ENCODE measurements at regions not wholly inside any gene's neighbourhood (a gene's known extent, or its start where the extent isn't known, plus 50 kb on each side); places are given as distances from the start of the nearest gene placed in this dataset.
"Not testable (repeated sequence)": the region's sequence is repeated elsewhere in the genome, so short reads cannot be mapped to it uniquely, and the experiment has no call there.

DNA sequence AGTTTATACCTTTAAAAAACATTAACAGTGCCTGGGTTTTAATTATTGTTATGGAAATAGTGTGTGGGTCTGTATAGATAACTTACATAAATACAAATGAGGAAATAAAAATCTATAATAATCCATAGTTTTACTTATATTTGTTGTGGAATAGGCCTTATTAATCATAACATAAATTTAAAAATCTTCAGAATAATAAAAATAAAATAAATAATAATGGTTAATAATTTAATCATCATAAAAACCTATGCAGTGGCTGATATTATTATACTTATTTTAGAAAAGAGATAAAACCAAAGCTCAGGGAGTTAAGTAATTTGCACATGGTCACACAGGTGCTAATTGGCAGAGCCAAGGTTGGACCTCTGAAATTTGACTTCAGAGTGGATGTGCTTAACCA is 785.3 kb upstream of the SEMA6A start:
- Histone ChIP-seq H3K36me3 (no peaks in the 10 kb centered on the region), H3K27me3 (no peaks in the 10 kb centered on the region), H3K4me1 (no peaks in the 10 kb centered on the region), H3K9me3 (no peaks in the 10 kb centered on the region), H3K4me3 (no peak overlapping the region), H3K27ac (no peak overlapping the region)
- no peak for DNase-seq
- intact Hi-C loops (cut with DNase I), result no loop called here
- TF ChIP-seq POLR2A (IDR thresholded peaks at IDR 0.05), result no peak
- TF ChIP-seq, protein P1, sequence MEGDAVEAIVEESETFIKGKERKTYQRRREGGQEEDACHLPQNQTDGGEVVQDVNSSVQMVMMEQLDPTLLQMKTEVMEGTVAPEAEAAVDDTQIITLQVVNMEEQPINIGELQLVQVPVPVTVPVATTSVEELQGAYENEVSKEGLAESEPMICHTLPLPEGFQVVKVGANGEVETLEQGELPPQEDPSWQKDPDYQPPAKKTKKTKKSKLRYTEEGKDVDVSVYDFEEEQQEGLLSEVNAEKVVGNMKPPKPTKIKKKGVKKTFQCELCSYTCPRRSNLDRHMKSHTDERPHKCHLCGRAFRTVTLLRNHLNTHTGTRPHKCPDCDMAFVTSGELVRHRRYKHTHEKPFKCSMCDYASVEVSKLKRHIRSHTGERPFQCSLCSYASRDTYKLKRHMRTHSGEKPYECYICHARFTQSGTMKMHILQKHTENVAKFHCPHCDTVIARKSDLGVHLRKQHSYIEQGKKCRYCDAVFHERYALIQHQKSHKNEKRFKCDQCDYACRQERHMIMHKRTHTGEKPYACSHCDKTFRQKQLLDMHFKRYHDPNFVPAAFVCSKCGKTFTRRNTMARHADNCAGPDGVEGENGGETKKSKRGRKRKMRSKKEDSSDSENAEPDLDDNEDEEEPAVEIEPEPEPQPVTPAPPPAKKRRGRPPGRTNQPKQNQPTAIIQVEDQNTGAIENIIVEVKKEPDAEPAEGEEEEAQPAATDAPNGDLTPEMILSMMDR (IDR thresholded peaks at IDR 0.05), result no peak

DNA sequence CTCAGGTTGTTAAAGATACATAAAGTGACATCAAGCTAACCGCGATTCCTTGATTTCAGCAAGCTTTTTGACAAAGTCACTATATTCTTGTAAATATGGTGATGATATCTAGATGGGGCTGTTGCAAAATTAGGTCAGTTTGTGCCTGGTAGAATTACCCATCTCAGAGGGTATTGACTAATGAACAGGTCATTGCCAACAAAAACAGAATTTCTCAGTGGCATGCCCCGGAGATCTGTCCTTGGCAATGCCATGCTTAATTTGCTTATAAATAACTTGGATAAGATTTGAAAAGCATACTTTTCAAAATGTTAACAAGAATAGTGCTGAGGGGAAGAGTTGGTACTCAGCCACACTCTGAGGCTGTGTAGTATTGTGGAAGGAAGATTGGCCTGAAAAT is 783.3 kb upstream of the SEMA6A start:
- TF ChIP-seq, protein P1 (IDR thresholded peaks at IDR 0.05), result no peak
- TF ChIP-seq POLR2A (IDR thresholded peaks at IDR 0.05), result no peak
- WGBS, 2 donors, result 69% methylated on average over 3 of the region's 3 CpGs
- Histone ChIP-seq H3K9me3 (no peaks in the 10 kb centered on the region), H3K4me1 (no peaks in the 10 kb centered on the region), H3K27me3 (no peaks in the 10 kb centered on the region), H3K27ac (no peak overlapping the region), H3K36me3 (no peaks in the 10 kb centered on the region), H3K4me3 (no peak overlapping the region)
- intact Hi-C loops (cut with DNase I), result no loop called here
- DNase-seq, result no peak

DNA sequence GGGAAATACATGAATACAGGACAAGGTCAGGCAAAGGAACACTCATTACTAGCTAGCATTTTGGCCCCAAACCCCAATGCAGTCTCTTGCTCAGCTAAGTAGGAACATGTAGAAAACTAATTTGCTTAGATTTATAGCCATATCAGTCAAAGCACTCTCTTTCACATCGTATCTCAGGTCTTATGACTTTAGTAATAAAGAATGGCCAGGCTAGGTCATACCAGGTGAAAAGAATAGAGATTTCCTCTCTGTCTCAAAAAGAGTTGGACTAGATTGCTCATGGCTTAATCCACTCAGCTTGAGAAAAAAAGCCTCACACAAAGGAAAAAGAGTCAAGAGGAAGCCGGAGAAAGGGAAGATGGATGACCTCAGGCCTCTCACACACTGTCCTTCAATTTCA is 772.7 kb upstream of the SEMA6A start:
- intact Hi-C loops (cut with DNase I), result no loop called here
- no peak for DNase-seq
- Histone ChIP-seq H3K4me1 (no peaks in the 10 kb centered on the region), H3K9me3 (no peaks in the 10 kb centered on the region), H3K4me3 (no peak overlapping the region), H3K36me3 (no peaks in the 10 kb centered on the region), H3K27me3 (no peaks in the 10 kb centered on the region), H3K27ac (no peak overlapping the region)
- TF ChIP-seq, protein P1 (IDR thresholded peaks at IDR 0.05), result no peak
- TF ChIP-seq POLR2A (IDR thresholded peaks at IDR 0.05), result no peak
- 53 to 61% methylated on average over 2 of the region's 2 CpGs for WGBS, 2 donors

DNA sequence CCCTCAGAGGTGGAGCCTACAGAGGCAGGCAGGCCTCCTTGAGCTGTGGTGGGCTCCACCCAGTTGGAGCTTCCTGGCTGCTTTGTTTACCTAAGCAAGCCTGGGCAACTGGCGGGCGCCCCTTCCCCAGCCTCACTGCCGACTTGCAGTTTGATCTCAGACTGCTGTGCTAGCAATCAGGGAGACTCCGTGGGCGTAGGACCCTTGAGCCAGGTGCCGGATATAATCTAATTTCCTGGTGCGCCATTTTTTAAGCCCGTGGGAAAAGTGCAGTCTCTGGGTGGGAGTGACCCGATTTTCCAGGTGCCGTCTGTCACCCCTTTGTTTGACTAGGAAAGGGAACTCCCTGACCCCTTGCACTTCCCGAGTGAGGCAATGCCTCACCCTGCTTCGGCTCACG is 769.1 kb upstream of the SEMA6A start:
- 72% methylated on average over 7 to 10 of the region's 13 CpGs for WGBS, 2 donors
- H3K36me3 ChIP-seq; H3K27me3 ChIP-seq; H3K4me3 ChIP-seq; H3K9me3 ChIP-seq; intact Hi-C loops (cut with DNase I); DNase-seq; H3K27ac ChIP-seq; H3K4me1 ChIP-seq: not testable (repeated sequence)

DNA sequence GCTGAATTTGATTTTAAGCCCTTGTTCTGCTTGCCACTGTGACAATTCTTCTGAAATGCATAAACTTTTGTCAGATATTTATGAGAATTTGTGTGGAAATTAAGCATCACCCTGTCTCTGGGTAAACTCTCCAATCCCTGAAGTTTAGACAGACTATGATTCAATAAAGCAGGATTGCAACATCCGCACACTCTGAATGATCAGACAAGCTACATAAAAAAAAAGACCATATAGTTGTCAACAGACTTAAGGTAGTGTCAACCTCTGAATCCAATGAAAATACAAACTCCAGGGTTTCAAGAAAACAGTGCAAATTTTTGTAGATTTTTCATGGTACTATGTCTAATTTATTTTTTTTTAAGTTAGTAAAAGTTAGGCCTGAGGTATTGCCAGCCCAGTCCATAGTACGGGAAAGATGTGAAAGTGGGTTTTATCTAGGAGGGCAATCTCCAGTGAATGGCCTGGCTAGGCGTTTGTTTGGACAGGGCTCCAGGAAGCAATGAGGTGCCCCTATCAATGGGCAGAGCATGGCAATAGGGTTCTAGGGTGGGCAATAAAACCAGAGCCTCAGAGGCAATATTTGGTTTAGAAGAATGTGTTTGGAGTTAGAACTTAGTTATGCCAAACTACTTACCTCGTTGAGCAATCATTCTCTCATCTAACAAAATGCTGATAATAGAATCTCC is 762.6 kb upstream of the SEMA6A start:
- no peaks in the 10 kb centered on the region for H3K27me3 ChIP-seq
- no peak for DNase-seq
- H3K9me3 ChIP-seq, result no peaks in the 10 kb centered on the region
- 75 to 77% methylated on average over 4 of the region's 4 CpGs for WGBS, 2 donors
- H3K27ac ChIP-seq, result no peak overlapping the region
- no peak overlapping the region for H3K4me3 ChIP-seq
- TF ChIP-seq, protein P1 (IDR thresholded peaks at IDR 0.05), result no peak
- no peak for TF ChIP-seq POLR2A (IDR thresholded peaks at IDR 0.05)
- H3K4me1 ChIP-seq, result no peaks in the 10 kb centered on the region
- no peaks in the 10 kb centered on the region for H3K36me3 ChIP-seq
- intact Hi-C loops (cut with DNase I), result no loop called here

DNA sequence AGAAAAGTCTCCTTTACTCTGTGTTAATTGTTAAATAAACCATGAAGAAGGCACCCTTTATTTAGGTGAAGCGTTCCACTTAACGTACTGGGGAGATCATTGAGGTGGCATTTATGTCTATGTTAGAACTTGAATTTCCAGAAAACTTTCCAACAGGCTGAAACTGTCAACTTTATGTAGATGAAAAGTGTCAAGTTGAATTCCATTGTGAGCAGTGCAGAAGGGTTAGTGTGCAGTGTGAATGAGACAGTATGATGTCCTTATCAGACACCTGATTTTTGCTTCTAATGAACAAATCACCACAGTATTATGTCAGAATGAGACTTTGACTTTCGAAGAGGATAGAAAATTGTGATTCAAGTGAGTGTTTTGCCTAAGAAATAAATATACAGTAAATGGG is 761.6 kb upstream of the SEMA6A start:
- intact Hi-C loops (cut with DNase I), result no loop called here
- no peak for DNase-seq
- H3K27me3 ChIP-seq, result no peaks in the 10 kb centered on the region
- 43 to 55% methylated on average over 3 of the region's 3 CpGs for WGBS, 2 donors
- H3K4me1 ChIP-seq, result no peaks in the 10 kb centered on the region
- H3K27ac ChIP-seq, result no peak overlapping the region
- peaks cover 0 to 3% (median 0%) of the 10 kb centered on the region in 3 donors for H3K9me3 ChIP-seq
- TF ChIP-seq, protein P1 (IDR thresholded peaks at IDR 0.05), result no peak
- TF ChIP-seq POLR2A (IDR thresholded peaks at IDR 0.05), result no peak
- H3K36me3 ChIP-seq, result no peaks in the 10 kb centered on the region
- no peak overlapping the region for H3K4me3 ChIP-seq
